Inferior parietal cortex (tissue), 1 donor: ENCODE measurements at regions not wholly inside any gene's neighbourhood (a gene's known extent, or its start where the extent isn't known, plus 50 kb on each side); places are given as distances from the start of the nearest gene placed in this dataset.
"Not testable (repeated sequence)": the region's sequence is repeated elsewhere in the genome, so short reads cannot be mapped to it uniquely, and the experiment has no call there.

ENCODE experiments used
- DNase-seq: peaks from one replicate; pipeline ENCODE4 v3.0.0-alpha.2; 2016; ENCODE audit errors: extremely low spot score

DNA sequence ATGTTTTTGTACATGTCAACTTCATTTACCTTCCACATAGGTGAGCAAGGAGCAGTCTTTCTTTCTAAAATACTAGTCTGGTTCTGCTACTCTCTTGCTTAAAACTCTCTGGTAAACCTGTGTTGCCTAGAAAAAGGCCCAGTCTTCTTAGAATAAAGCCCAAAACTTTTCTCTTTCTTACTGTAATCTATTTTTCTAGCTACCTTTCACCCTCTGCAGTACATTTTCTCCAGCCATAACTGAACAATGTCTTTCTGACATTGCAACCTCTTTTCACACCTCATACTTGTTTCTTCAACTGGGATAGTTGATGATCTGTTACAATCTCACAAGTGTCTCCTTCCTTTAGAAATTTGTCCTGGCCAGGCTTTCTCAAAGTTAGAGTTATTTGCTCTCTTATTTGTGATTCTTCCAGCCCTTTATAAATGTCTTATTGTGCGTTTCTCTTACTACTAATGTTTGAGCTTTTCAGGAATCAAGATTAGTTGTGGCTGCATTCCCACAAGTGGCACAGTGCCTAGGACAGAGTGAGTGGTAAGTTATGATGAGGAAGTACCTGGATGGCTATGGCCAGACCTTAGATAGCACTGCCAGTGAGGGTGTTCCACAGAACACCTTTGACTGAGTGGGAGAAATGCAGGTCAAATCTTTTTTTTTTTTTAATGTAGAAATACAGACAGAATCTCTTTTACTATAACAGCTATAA lies 313.4 kb upstream of the SATB1 start:
- DNase-seq = no peak

GRCh38 chr3:18735005-18735404 lies 309.9 kb upstream of the SATB1 start:
- no peak for DNase-seq

GRCh38 chr3:18734309-18734708 lies 309.2 kb upstream of the SATB1 start:
- DNase-seq = no peak

DNA sequence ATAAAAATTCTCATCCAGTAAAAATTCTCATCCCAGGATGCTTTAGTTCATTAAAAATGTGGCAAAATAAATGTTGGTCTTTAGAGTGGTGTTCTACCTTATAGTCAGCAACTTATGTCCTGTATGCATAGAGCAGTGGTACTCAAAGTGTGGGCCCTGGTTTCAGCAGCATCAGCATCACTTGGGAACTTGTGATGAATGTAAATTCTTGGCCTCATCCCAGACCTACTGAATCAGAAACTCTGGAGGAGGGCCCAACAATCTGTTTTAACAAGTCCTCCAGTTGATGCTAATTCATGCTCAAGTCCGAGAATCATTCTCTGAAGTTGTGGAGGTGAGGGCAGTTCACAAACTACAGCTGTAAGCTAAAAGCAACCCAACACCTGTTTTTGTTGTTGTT lies 307.3 kb upstream of the SATB1 start:
- peak; percentile 12 for DNase-seq

DNA sequence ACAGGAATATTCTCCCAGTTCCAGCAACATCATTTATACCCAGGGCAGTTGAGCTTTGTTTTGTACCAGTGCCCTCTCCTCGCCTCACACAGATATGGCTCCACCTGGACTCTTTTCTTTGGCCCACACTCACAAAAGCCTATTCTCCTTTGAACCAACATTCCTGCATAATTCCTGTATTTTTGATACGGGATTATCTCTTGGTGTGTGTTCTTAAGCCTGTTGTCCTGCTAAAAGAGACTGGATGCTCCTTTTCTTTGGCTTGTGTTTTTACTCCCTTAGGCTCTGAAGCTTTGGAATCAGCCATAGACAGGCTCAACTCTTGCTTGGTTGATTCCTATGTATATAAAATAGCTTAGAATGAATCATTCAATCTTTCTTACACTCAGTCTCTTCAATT lies 305.4 kb upstream of the SATB1 start:
- no peak for DNase-seq

- no peak for DNase-seq
Observed at GRCh38 chr3:18729671-18730070, 304.5 kb upstream of the SATB1 start.

- DNase-seq = no peak
Observed at GRCh38 chr3:18725668-18726407, 300.7 kb upstream of the SATB1 start.

DNA sequence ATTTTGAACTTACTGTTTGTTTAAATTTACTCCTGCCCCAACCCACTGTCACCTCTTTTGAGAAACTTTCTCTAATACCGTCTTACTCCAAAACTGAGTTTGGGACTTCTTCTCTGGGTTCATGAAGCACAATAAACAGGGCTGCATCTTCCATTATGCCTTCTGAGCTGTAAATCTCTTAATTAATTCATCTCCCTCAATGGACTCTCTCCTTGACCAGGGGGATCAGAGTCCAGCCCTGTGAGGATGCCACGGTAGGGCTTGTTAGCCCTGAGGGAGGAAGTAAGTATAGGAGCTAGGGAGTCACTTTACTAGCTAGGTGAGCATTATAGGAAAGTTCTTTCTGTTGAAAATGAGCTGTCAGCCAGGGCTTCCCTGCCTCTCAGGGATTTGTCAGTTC lies 299.3 kb upstream of the SATB1 start:
- no peak for DNase-seq

DNA sequence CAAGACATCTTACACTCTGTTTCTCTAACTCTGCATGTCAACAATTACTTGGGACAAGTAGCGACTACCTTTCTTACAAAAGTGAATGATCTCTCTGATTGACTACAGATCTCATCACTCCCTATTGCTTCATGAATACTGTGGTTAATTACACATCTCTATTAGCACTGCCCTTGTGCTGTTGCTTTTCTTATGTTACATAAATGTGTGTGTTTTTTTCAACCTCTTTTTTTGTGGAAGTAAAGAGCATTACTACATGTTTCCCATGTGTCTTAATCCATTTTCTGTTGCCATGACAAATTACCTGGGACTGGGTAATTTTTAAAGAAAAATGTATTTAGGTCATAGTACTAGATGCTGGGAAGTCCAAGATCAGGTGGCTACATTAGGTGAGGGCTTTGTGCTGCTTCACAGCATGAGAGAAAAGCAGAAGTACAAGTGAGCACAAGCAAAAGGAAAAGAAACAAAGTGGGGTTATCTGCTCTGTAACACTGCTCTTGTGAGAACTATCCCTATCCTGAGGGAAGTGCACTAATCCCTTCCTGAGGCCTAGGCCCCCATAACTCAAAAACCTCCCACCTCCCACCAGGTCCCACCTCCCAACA lies 298.2 kb upstream of the SATB1 start:
- no peak for DNase-seq

DNA sequence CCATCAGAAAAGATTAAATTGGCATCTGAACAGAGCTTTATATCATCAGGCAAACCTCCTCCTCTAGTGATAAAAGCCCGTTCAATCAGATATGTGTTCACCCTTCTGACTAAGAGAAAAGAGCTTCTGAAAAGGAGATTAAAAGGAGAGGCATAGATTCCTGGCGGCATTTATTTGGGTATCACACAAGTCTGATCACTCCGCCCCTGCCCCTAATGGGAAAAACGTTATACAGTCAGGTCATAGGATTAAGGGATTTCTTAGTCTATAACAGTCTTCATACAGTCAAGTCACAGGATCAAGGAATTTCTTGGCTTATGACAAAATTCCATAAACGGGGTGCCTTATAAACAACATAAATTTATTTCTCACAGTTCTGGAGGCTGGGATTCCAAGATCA lies 295.4 kb upstream of the SATB1 start:
- DNase-seq = no peak

DNA sequence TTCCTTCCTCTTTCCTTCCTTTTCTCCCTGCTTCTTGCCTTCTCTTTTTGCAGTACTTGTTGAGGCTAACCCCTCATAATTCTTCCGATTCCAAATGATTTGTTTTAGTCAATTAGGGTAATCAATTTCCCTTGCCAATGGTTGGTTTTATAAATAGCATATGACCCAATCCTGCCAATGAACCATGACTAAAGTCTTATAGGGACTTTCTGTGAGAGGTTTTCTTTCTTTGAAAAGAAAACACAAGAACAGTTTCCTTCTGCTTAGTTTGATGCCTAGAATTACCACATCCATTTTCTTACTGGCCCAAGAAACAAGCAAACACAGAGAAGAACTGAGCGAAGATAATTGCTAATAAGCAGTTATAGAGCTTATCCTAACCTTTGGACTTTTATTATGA lies 292.5 kb upstream of the SATB1 start:
- no peak for DNase-seq

DNA sequence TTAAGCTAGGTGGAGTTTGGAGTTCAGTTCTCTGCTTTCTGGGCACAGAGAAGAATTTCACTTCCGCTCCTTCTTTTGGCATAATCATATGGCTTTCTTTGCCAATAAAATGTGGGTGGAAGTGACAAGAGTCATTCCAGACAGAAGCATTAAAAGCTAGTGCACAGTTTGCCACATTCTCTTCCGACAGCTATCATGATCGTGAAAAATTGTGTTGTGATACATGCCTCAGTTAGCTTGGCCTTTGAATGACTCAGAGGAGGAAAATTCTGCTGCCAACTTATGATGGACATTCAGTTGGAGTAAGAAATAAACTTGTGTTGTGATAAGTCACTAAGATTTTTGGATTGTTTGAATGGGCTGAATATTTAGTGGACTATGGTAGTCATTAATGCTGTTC lies 291.7 kb upstream of the SATB1 start:
- DNase-seq = peak; percentile 16

- no peak for DNase-seq
Observed at GRCh38 chr3:18716101-18716500, 291.0 kb upstream of the SATB1 start.

- no peak for DNase-seq
Observed at GRCh38 chr3:18715208-18715607, 290.1 kb upstream of the SATB1 start.

DNA sequence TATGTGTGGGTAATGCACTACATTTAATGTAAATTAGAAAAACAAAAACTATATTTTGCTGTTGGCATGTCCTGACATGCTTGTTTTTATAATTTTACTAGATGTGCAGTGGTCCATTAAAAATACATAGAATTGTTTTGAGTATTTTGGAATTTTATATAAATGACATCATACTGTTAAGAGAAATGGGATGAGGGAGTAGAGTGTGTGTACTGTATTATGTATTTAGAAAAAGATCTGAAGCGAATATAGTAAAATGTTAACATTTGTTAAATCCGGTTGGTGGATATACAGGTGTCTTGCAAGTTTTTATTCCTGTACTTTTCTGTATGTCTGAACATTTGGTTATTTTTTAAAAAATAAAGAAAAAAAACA lies 288.4 kb upstream of the SATB1 start:
- DNase-seq = no peak

GRCh38 chr3:18712713-18713576 lies 287.8 kb upstream of the SATB1 start:
- no peak for DNase-seq

- no peak for DNase-seq
Observed at GRCh38 chr3:18704326-18704725, 279.2 kb upstream of the SATB1 start.

- no peak for DNase-seq
Observed at GRCh38 chr3:18703798-18704197, 278.7 kb upstream of the SATB1 start.

- not testable (repeated sequence) for DNase-seq
Observed at GRCh38 chr3:18693588-18694329, 268.6 kb upstream of the SATB1 start.

DNA sequence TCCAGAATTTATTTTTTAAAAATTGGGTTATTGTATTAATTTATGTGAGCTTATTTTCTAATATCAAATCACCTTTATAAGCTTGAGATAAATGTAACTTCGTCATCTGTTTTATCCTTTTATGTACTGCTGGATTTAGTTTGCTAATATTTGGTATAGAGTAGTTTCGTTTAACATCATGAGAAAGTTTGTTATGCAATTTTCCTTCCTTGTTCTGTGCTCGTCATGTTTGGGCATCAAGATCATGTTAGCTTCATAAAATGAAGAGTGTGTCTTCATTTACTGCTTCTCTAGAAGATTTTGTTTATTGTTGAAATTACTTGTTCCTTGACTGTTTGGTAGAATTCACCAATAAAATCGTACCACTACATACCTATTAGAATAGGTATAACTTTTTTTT lies 262.1 kb upstream of the SATB1 start:
- DNase-seq = no peak

DNA sequence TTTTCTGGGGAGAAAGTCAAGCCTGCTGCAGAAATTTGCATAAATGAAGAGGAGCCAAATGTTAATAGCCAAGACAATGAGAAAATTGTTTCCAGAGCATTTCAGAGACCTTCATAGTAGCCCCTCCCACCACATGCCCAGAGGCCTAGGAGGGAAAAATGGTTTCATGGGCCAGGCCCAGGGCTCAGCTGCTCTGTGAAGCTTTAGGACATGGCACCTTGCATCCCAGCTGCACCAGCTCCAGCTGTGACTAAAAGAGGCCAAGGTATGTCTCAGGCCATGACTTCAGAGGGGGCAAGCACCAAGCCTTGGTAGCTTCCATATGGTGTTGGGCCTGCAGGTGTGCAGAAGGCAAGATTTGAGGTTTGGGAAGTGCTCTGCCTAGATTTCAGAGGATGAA lies 258.8 kb upstream of the SATB1 start:
- no peak for DNase-seq
